HepG2 (cell line): ENCODE measurements at regions not wholly inside any gene's neighbourhood (a gene's known extent, or its start where the extent isn't known, plus 50 kb on each side); places are given as distances from the start of the nearest gene placed in this dataset.

Source experiments
- ATAC-seq: fragments of 200-7000 bp; cut with Tn5 transposase; 3 replicates; pipeline ENCODE4 v1.9.1; 2020; ENCODE audit warnings: mild to moderate bottlenecking, moderate library complexity
- BruUV-seq: library from RNA; stranded (reverse); fragments of 400-500 nt; replicated peaks from 2 replicates; lab custom pipeline; 2021; lab: Mats Ljungman, UMichigan
- CTCF ChIA-PET: fragments of 300-600 bp; formaldehyde crosslinking; extraction: SDS; loops from one replicate; lab custom pipeline; 2021; ENCODE audit warnings: low total read pairs, inconsistent platforms, low intra/inter-chr PET ratio; lab: Yijun Ruan, JAX
- POLR2A ChIA-PET: fragments of 350-600 bp; sonication (Branson Sonifier 250); formaldehyde crosslinking; loops from one replicate; lab custom pipeline; 2020; ENCODE audit warnings: antibody characterized with exemption, inconsistent platforms; lab: Yijun Ruan, JAX
- DNase-seq: peaks from one replicate; pipeline ENCODE4 v3.0.0-alpha.2; 2015; ENCODE audit warnings: low spot score
- FAIRE-seq: peaks from 3 replicates; lab custom pipeline; 2011; peaks lifted over from hg19 to GRCh38; lab: Jason Lieb, UNC
- H2AFZ ChIP-seq: one replicate; pipeline ENCODE4 v1.6.1; 2011; ENCODE audit warnings: low read length, inconsistent platforms
- H3K27ac ChIP-seq: fragments of 300-600 bp; 3 replicates; pipeline ENCODE4 v1.8.0; 2011; ENCODE audit warnings: mixed run types, mild to moderate bottlenecking, mixed read lengths, low read length, inconsistent platforms; ENCODE audit not compliant: insufficient read depth; ENCODE audit errors: extremely low read length
- H3K27me3 ChIP-seq, 2 experiments: fragments of 200-600 bp in 1 of 2; 2 replicates in 1 of 2; 3 replicates in 1 of 2; pipeline versions ENCODE4 v1.6.0 to v1.8.0; 2011; ENCODE audit warnings: low read length in 2 of 2, mild to moderate bottlenecking in 2 of 2, moderate library complexity in 2 of 2, inconsistent platforms in 1 of 2; ENCODE audit not compliant: insufficient read depth in 2 of 2, control insufficient read depth in 1 of 2
- H3K36me3 ChIP-seq, 2 experiments: fragments of 200-600 bp in 1 of 2; replicated peaks in 1 of 2; 2 replicates in 1 of 2; 3 replicates in 1 of 2; pipeline versions ENCODE4 v1.5.1 to v1.8.0; 2011; ENCODE audit warnings: low read length in 2 of 2, inconsistent platforms in 1 of 2; ENCODE audit not compliant: insufficient read depth in 2 of 2, control insufficient read depth in 1 of 2
- H3K4me1 ChIP-seq: 2 replicates; pipeline ENCODE4 v1.5.1; 2012; ENCODE audit warnings: low read length, inconsistent platforms; ENCODE audit not compliant: insufficient read depth
- H3K4me2 ChIP-seq: 2 replicates; pipeline ENCODE4 v1.6.0; 2011; ENCODE audit warnings: low read depth, low read length, inconsistent platforms
- H3K4me3 ChIP-seq, 3 experiments: fragments of 200-600 bp in 1 of 3; sonication (generic), shearing (Covaris generic) in 1 of 3; replicated peaks in 1 of 3; 2 replicates each; pipeline ENCODE4 v1.5.1; 2011 to 2016; ENCODE audit warnings: low read length in 3 of 3, inconsistent platforms in 2 of 3, low read depth in 2 of 3, mild to moderate bottlenecking in 2 of 3, control low read depth in 1 of 3, mixed read lengths in 1 of 3; ENCODE audit not compliant: insufficient read depth in 1 of 3
- H3K79me2 ChIP-seq: one replicate; pipeline ENCODE4 v1.6.1; 2011; ENCODE audit warnings: low read length, inconsistent platforms; ENCODE audit not compliant: insufficient read depth
- H3K9ac ChIP-seq: 2 replicates; pipeline ENCODE4 v1.6.0; 2011; ENCODE audit warnings: mild to moderate bottlenecking, low read depth, low read length, inconsistent platforms; ENCODE audit not compliant: insufficient read depth
- H3K9me3 ChIP-seq: 2 replicates; pipeline ENCODE4 v1.5.1; 2012; ENCODE audit warnings: mild to moderate bottlenecking, low read length
- H4K20me1 ChIP-seq: 2 replicates; pipeline ENCODE4 v1.6.0; 2011; ENCODE audit warnings: inconsistent platforms, mild to moderate bottlenecking, low read length, moderate library complexity; ENCODE audit not compliant: insufficient read depth
- CBX1 ChIP-seq: IDR thresholded peaks from one replicate; pipeline ENCODE4 v1.6.1; 2016; ENCODE audit warnings: antibody characterized with exemption, low read depth
- CEBPB ChIP-seq: IDR thresholded peaks from 2 replicates; pipeline ENCODE4 v1.6.1; 2011; ENCODE audit warnings: low read depth, low read length, improper control_type of control experiment, borderline replicate concordance
- FOXP1 ChIP-seq, 2 experiments: fragments of 450-650 bp in 1 of 2; IDR thresholded peaks; 2 replicates each; pipeline ENCODE4 v1.6.1; 2017 to 2018; ENCODE audit warnings: antibody characterized with exemption in 1 of 2
- HINFP ChIP-seq: sonication (generic); formaldehyde crosslinking; IDR thresholded peaks from 2 replicates; pipeline ENCODE4 v1.4.0; 2020; ENCODE audit warnings: low read depth, mild to moderate bottlenecking, missing genetic modification reagents
- JUND ChIP-seq: sonication (generic); formaldehyde crosslinking; IDR thresholded peaks from 2 replicates; pipeline ENCODE4 v1.8.0; 2022; ENCODE audit warnings: mild to moderate bottlenecking, missing genetic modification reagents
- KAT8 ChIP-seq: IDR thresholded peaks from 2 replicates; pipeline ENCODE4 v1.6.1; 2016; ENCODE audit warnings: missing genetic modification reagents, missing compliant biosample characterization
- MTA1 ChIP-seq: sonication (generic); formaldehyde crosslinking; IDR thresholded peaks from 2 replicates; pipeline ENCODE4 v1.4.0; 2020; ENCODE audit warnings: missing genetic modification reagents, mild to moderate bottlenecking, borderline replicate concordance
- MTF2 ChIP-seq: sonication (generic); formaldehyde crosslinking; IDR thresholded peaks from 2 replicates; pipeline ENCODE4 v1.5.0; 2020; ENCODE audit warnings: missing genetic modification reagents, borderline replicate concordance
- RFX3 ChIP-seq: IDR thresholded peaks from 2 replicates; pipeline ENCODE4 v1.6.1; 2016; ENCODE audit warnings: missing biosample characterization, missing genetic modification reagents
- SMARCE1 ChIP-seq: fragments of 450-650 bp; IDR thresholded peaks from 2 replicates; pipeline ENCODE4 v1.6.1; 2017; ENCODE audit warnings: borderline replicate concordance
- ZBTB21 ChIP-seq: sonication (generic); formaldehyde crosslinking; IDR thresholded peaks from 2 replicates; pipeline ENCODE4 v1.4.0; 2020; ENCODE audit warnings: missing genetic modification reagents
- ZNF510 ChIP-seq: sonication (generic); formaldehyde crosslinking; IDR thresholded peaks from 2 replicates; pipeline ENCODE4 v1.4.0; 2020; ENCODE audit warnings: low read depth, mild to moderate bottlenecking, missing genetic modification reagents
- ZNF75D ChIP-seq: sonication (generic); formaldehyde crosslinking; IDR thresholded peaks from 2 replicates; pipeline ENCODE4 v1.8.1; 2023; ENCODE audit warnings: missing genetic modification reagents, mild to moderate bottlenecking, borderline replicate concordance
- ZNF891 ChIP-seq: sonication (generic); formaldehyde crosslinking; IDR thresholded peaks from 2 replicates; pipeline ENCODE4 v1.5.0; 2020; ENCODE audit warnings: mild to moderate bottlenecking, missing genetic modification reagents
- ZSCAN22 ChIP-seq: sonication (generic); formaldehyde crosslinking; IDR thresholded peaks from 2 replicates; pipeline ENCODE4 v1.4.0; 2020; ENCODE audit warnings: mild to moderate bottlenecking, missing genetic modification reagents
- WGBS: methylation state at CpG from one replicate; pipeline ENCODE4 v1.1.6; 2017; ENCODE audit warnings: low lambda C conversion rate; 5-methylcytosine and 5-hydroxymethylcytosine counted together
- in situ Hi-C: cut with HindIII; loops from 2 replicates; pipeline ENCODE4 v1.10.0; 2017; ENCODE audit warnings: low pct_unique_long_range_greater_than_20kb; ENCODE audit not compliant: extremely low pct_ligation_motif_present
- intact Hi-C: fragments of 100-400 bp; cut with micrococcal nuclease; formaldehyde crosslinking; loops from one replicate; pipeline ENCODE4 v1.10.0; 2022; ENCODE audit not compliant: unreplicated experiment

GRCh38 chr5:30525353-30525752, 668.1 kb upstream of the CDH6 start:
- no peak overlapping the region for H3K27ac ChIP-seq
- no peaks in the 10 kb centered on the region for H4K20me1 ChIP-seq
- TF ChIP-seq CEBPB (peak; percentile 68), CBX1 (no peak)
- TF ChIP-seq, all 625 proteins: peak for 1
- BruUV-seq: no TSS peak
- Histone ChIP-seq H2AFZ (no peak overlapping the region), H3K4me1 (no peaks in the 10 kb centered on the region), H3K4me3 (no peak overlapping the region), H3K36me3 (no peaks in the 10 kb centered on the region), H3K9me3 (no peaks in the 10 kb centered on the region), H3K27me3 (no peaks in the 10 kb centered on the region; a peak in 1 of 5 replicates), H3K9ac (no peak overlapping the region), H3K4me2 (no peak overlapping the region), H3K79me2 (no peaks in the 10 kb centered on the region)
- 63% methylated on average over 2 of the region's 2 CpGs for WGBS
- no peak for FAIRE-seq
- DNase-seq: no peak
- in situ Hi-C loops: no loop called here
- ATAC-seq: no peak
- CTCF ChIA-PET: no interaction called here
- intact Hi-C loops: no loop called here
- POLR2A ChIA-PET: no interaction called here

- POLR2A ChIA-PET: no interaction called here
- TF ChIP-seq ZNF510: no peak
- no peak for TF ChIP-seq JUND (CRISPR knock-in tag)
- TF ChIP-seq KAT8: no peak
- no peak for TF ChIP-seq ZBTB21
- TF ChIP-seq ZSCAN22 (CRISPR knock-in tag): no peak
- no peak for TF ChIP-seq ZNF75D (CRISPR knock-in tag)
- no peak for TF ChIP-seq RFX3 (CRISPR knock-in tag)
- no peak for TF ChIP-seq HINFP
- TF ChIP-seq FOXP1 (IDR thresholded peaks at IDR 0.05): peak; percentile 70; the same call in 1 of the 2 replicates
- no peak; the same call in 1 of the 2 replicates for TF ChIP-seq FOXP1 (CRISPR knock-in tag; IDR thresholded peaks at IDR 0.05)
- TF ChIP-seq MTA1 (CRISPR knock-in tag): no peak
- TF ChIP-seq CEBPB: peak; percentile 3; the same call in 1 of the 2 replicates
- TF ChIP-seq SMARCE1: no peak
- no peak for TF ChIP-seq MTF2 (CRISPR knock-in tag)
- TF ChIP-seq ZNF891 (CRISPR knock-in tag): no peak
- TF ChIP-seq, all 625 proteins: peak for 2
- CTCF ChIA-PET: no interaction called here
These were observed 669.1 kb upstream of the CDH6 start for GRCh38 chr5:30524428-30524827.

More at GRCh38 chr5:30524428-30524827, 669.1 kb upstream of the CDH6 start:
- Histone ChIP-seq H3K79me2 (no peaks in the 10 kb centered on the region), H3K4me3 (no peak overlapping the region), H3K27me3 (no peaks in the 10 kb centered on the region; a peak in 1 of 5 replicates), H3K4me2 (no peak overlapping the region), H3K4me1 (no peaks in the 10 kb centered on the region), H3K9ac (no peak overlapping the region), H3K36me3 (no peaks in the 10 kb centered on the region), H3K27ac (no peak overlapping the region), H4K20me1 (no peaks in the 10 kb centered on the region), H2AFZ (no peak overlapping the region), H3K9me3 (no peaks in the 10 kb centered on the region)
- FAIRE-seq (no peak), ATAC-seq (no peak), DNase-seq (no peak)
- WGBS: 27% methylated on average over 6 of the region's 6 CpGs
- in situ Hi-C loops (no loop called here), intact Hi-C loops (no loop called here)
- no TSS peak for BruUV-seq
